Pancreas (tissue), 10 donors: ENCODE measurements at regions not wholly inside any gene's neighbourhood (a gene's known extent, or its start where the extent isn't known, plus 50 kb on each side); places are given as distances from the start of the nearest gene placed in this dataset.

Source experiments
- ATAC-seq, 4 donors: fragments of 200-7000 bp; cut with Tn5 transposase; one replicate each; pipeline versions ENCODE4 v1.8.0 to v1.9.1; 2020; ENCODE audit warnings: mild to moderate bottlenecking in 4 of 4, moderate library complexity in 4 of 4
- DNase-seq, 6 donors: peaks; one replicate each; pipeline ENCODE4 v3.0.0-alpha.2; 2020
- FAIRE-seq: peaks from 2 replicates; lab custom pipeline; 2012; peaks lifted over from hg19 to GRCh38; lab: Jason Lieb, UNC
- H3K27ac ChIP-seq, 4 donors: fragments of 200-600 bp; sonication (generic); 1 replicate in 3 of 4; 2 replicates in 1 of 4; pipeline versions ENCODE4 v1.5.0 to v1.8.0; 2020
- H3K27me3 ChIP-seq, 4 donors: fragments of 200-600 bp; one replicate each; pipeline ENCODE4 v1.8.0; 2021
- H3K36me3 ChIP-seq, 3 donors: fragments of 200-600 bp; sonication (generic) in 1 of 3; one replicate each; pipeline versions ENCODE4 v1.5.0 to v1.8.0; 2020 to 2021
- H3K4me1 ChIP-seq, 3 donors: fragments of 200-600 bp; one replicate each; pipeline ENCODE4 v1.8.0; 2021
- H3K4me3 ChIP-seq, 4 donors: fragments of 200-600 bp; sonication (generic) in 2 of 4; one replicate each; pipeline versions ENCODE4 v1.5.0 to v1.8.0; 2020 to 2021
- H3K9me3 ChIP-seq, 4 donors: fragments of 200-600 bp; one replicate each; pipeline ENCODE4 v1.8.0; 2021
- WGBS, 2 donors: extraction: QIAGEN DNeasy Blood & Tissue Kit; methylation state at CpG; one replicate each; pipeline ENCODE4 v1.1.7; 2013; 5-methylcytosine and 5-hydroxymethylcytosine counted together
- intact Hi-C, 3 donors: fragments of 100-400 bp; cut with DNase I; formaldehyde crosslinking; loops; one replicate each; pipeline versions ENCODE4 v1.11.1 to v1.14.2; 2022
- TF ChIP-seq, protein P1 (sequence below), 4 donors: fragments of 200-600 bp; sonication (generic) in 3 of 4; IDR thresholded peaks; one replicate each; pipeline versions ENCODE4 v1.5.0 to v1.8.0; 2021; ENCODE audit warnings: antibody characterized with exemption in 4 of 4
- donor health status: healthy with polysubstance abuse.
- donor health status: DM: no; HTN: no; CAD: no; lungs with moderate emphysema.
- donor health status: DM: no; HTN: no; CAD: no.
- donor health status: control.
- donor health status: control.
- donor health status: Bipolar disorder and iron deficiency.
- donor health status: DM: yes; HTN: yes; CAD: no.
- donor health status: DM: no; HTN: no; CAD: no.
- donor health status: DM: no; HTN: no; CAD: no.
- donor health status: DM: yes; HTN: yes; CAD: no.

- 71 to 87% methylated on average over 9 of the region's 9 CpGs for WGBS, 2 donors
- no peak for DNase-seq
- TF ChIP-seq, protein P1, sequence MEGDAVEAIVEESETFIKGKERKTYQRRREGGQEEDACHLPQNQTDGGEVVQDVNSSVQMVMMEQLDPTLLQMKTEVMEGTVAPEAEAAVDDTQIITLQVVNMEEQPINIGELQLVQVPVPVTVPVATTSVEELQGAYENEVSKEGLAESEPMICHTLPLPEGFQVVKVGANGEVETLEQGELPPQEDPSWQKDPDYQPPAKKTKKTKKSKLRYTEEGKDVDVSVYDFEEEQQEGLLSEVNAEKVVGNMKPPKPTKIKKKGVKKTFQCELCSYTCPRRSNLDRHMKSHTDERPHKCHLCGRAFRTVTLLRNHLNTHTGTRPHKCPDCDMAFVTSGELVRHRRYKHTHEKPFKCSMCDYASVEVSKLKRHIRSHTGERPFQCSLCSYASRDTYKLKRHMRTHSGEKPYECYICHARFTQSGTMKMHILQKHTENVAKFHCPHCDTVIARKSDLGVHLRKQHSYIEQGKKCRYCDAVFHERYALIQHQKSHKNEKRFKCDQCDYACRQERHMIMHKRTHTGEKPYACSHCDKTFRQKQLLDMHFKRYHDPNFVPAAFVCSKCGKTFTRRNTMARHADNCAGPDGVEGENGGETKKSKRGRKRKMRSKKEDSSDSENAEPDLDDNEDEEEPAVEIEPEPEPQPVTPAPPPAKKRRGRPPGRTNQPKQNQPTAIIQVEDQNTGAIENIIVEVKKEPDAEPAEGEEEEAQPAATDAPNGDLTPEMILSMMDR (IDR thresholded peaks at IDR 0.05) = no peak
- H3K4me3 ChIP-seq = no peak overlapping the region
- no peak overlapping the region for H3K27ac ChIP-seq
- no peak for ATAC-seq
- intact Hi-C loops = loop anchor here in 1 of 3 donors (10.0 kb wide), 1 partner anchor 99 kb away; no protein-coding TSS in a partner anchor
- no peak for FAIRE-seq
- no peaks in the 10 kb centered on the region for H3K27me3 ChIP-seq
- no peaks in the 10 kb centered on the region for H3K9me3 ChIP-seq
- H3K4me1 ChIP-seq = no peaks in the 10 kb centered on the region
- H3K36me3 ChIP-seq = no peaks in the 10 kb centered on the region
Measured at GRCh38 chr7:54343511-54343910, 198.7 kb upstream of the VSTM2A start.

GRCh38 chr7:54345746-54346145 is 196.4 kb upstream of the VSTM2A start:
- H3K27ac ChIP-seq = no peak overlapping the region
- intact Hi-C loops = loop anchor here in 1 of 3 donors (10.0 kb wide), 1 partner anchor 101 kb away; no protein-coding TSS in a partner anchor
- WGBS, 2 donors = 55% methylated on average over 1 of the region's 1 CpG
- no peaks in the 10 kb centered on the region for H3K36me3 ChIP-seq
- no peaks in the 10 kb centered on the region for H3K4me1 ChIP-seq
- no peak for ATAC-seq
- TF ChIP-seq, protein P1 (IDR thresholded peaks at IDR 0.05) = no peak
- no peaks in the 10 kb centered on the region for H3K9me3 ChIP-seq
- FAIRE-seq = no peak
- no peak for DNase-seq
- no peak overlapping the region for H3K4me3 ChIP-seq
- H3K27me3 ChIP-seq = no peaks in the 10 kb centered on the region

- intact Hi-C loops = loop anchor here in 1 of 3 donors (10.0 kb wide), 1 partner anchor 104 kb away; no protein-coding TSS in a partner anchor
- DNase-seq (no peak), ATAC-seq (no peak), FAIRE-seq (no peak)
- Histone ChIP-seq H3K27me3 (no peaks in the 10 kb centered on the region), H3K4me3 (no peak overlapping the region), H3K9me3 (no peaks in the 10 kb centered on the region), H3K4me1 (no peaks in the 10 kb centered on the region), H3K36me3 (no peaks in the 10 kb centered on the region), H3K27ac (no peak overlapping the region)
- TF ChIP-seq, protein P1 (IDR thresholded peaks at IDR 0.05) = no peak
- 52 to 63% methylated on average over 3 of the region's 3 CpGs for WGBS, 2 donors
Measured at GRCh38 chr7:54349229-54349628, 192.9 kb upstream of the VSTM2A start.

- ATAC-seq = no peak
- no peak for DNase-seq
- Histone ChIP-seq H3K27me3 (no peaks in the 10 kb centered on the region), H3K36me3 (no peaks in the 10 kb centered on the region), H3K9me3 (no peaks in the 10 kb centered on the region), H3K27ac (no peak overlapping the region), H3K4me3 (no peak overlapping the region), H3K4me1 (no peaks in the 10 kb centered on the region)
- WGBS, 2 donors = 52 to 57% methylated on average over 8 of the region's 8 CpGs
- FAIRE-seq = no peak
- TF ChIP-seq, protein P1 (IDR thresholded peaks at IDR 0.05) = no peak
- intact Hi-C loops = no loop called here
Measured at GRCh38 chr7:54354436-54354835, 187.7 kb upstream of the VSTM2A start.

DNA sequence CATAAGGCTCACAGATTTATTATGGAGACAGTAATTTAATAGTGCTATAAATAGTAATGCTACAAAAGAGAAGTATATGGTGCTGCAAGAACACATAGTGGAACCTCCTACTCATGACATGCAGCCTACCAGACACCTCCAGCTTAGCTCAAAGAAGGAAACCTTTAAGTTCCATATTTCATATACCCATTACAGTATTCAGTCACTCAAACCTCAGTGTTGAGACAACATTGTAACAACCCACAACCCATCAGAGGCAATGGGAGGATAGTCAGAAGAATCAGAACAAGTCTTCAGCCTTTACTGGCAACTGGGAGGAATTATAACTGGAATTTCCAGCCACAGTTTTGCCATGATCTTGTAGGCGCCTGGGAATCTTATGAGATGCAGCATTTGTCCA is 186.3 kb upstream of the VSTM2A start:
- TF ChIP-seq, protein P1 (IDR thresholded peaks at IDR 0.05) = no peak
- Histone ChIP-seq H3K36me3 (no peaks in the 10 kb centered on the region), H3K4me1 (no peaks in the 10 kb centered on the region), H3K27ac (no peak overlapping the region), H3K4me3 (no peak overlapping the region), H3K27me3 (no peaks in the 10 kb centered on the region), H3K9me3 (no peaks in the 10 kb centered on the region)
- ATAC-seq (no peak), DNase-seq (no peak), FAIRE-seq (no peak)
- 17 to 27% methylated on average over 1 of the region's 1 CpG for WGBS, 2 donors
- intact Hi-C loops = no loop called here
